Epithelial cell of esophagus (primary cell): ENCODE measurements at regions not wholly inside any gene's neighbourhood (a gene's known extent, or its start where the extent isn't known, plus 50 kb on each side); places are given as distances from the start of the nearest gene placed in this dataset.

Experiments
- DNase-seq: peaks from one replicate; pipeline ENCODE4 v3.0.0; 2010; ENCODE audit warnings: low read depth
- H3K4me3 ChIP-seq: 2 replicates; pipeline ENCODE4 v1.5.1; 2011; ENCODE audit warnings: mild to moderate bottlenecking, low read length, control low read depth
- CTCF ChIP-seq: IDR thresholded peaks from 2 replicates; pipeline ENCODE4 v1.5.1; 2011; ENCODE audit warnings: low read depth, mild to moderate bottlenecking, low read length, control low read depth, inconsistent platforms; ENCODE audit not compliant: insufficient read depth; ENCODE audit errors: missing control alignments

- DNase-seq, result peak; percentile 46
- no peak for TF ChIP-seq CTCF
- no peak overlapping the region for H3K4me3 ChIP-seq
Observed at GRCh38 chr3:14345496-14346150, 56.8 kb upstream of the SLC6A6 start.

GRCh38 chr3:14346191-14346590, 56.2 kb upstream of the SLC6A6 start:
- TF ChIP-seq CTCF, result no peak
- H3K4me3 ChIP-seq, result no peak overlapping the region
- DNase-seq, result no peak

- DNase-seq, result no peak
- no peak for TF ChIP-seq CTCF
- H3K4me3 ChIP-seq, result no peak overlapping the region
Observed at GRCh38 chr3:14346642-14347041, 55.8 kb upstream of the SLC6A6 start.

- no peak overlapping the region for H3K4me3 ChIP-seq
- no peak for DNase-seq
- TF ChIP-seq CTCF, result no peak
Observed at GRCh38 chr3:14347110-14347509, 55.3 kb upstream of the SLC6A6 start.

GRCh38 chr3:14351617-14352001, 50.8 kb upstream of the SLC6A6 start:
- H3K4me3 ChIP-seq, result no peak overlapping the region
- DNase-seq, result no peak
- TF ChIP-seq CTCF, result no peak

- DNase-seq, result no peak
- no peak overlapping the region for H3K4me3 ChIP-seq
- no peak for TF ChIP-seq CTCF
Observed at GRCh38 chr3:14352002-14352627, 50.3 kb upstream of the SLC6A6 start.
